Glomerular endothelial cell (primary cell): ENCODE measurements at regions not wholly inside any gene's neighbourhood (a gene's known extent, or its start where the extent isn't known, plus 50 kb on each side); places are given as distances from the start of the nearest gene placed in this dataset.

Experiments
- DNase-seq: peaks from one replicate; pipeline ENCODE4 v3.0.0-alpha.2; 2011; ENCODE audit warnings: low read depth, low spot score; ENCODE audit errors: extremely low read depth

DNA sequence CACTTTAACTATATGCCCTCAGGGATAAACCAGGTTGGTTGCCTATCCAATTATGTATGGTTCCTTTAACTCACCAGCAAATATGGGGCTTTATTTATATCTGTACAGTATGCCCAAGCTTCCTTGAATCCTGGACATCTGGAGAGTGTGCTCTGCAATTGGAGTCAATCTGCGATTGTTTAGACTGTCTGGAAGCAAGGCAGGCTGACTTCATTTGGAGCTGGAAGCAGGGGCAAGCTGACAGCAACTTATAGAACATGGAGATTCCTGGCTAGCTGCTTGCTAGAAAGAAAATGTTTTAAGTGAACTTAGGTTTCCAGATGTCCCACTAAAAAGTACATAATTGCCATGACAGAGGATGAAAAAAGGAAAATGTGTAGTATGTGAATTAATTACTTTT is 63.7 kb upstream of the TPRG1 start:
- no peak for DNase-seq

DNA sequence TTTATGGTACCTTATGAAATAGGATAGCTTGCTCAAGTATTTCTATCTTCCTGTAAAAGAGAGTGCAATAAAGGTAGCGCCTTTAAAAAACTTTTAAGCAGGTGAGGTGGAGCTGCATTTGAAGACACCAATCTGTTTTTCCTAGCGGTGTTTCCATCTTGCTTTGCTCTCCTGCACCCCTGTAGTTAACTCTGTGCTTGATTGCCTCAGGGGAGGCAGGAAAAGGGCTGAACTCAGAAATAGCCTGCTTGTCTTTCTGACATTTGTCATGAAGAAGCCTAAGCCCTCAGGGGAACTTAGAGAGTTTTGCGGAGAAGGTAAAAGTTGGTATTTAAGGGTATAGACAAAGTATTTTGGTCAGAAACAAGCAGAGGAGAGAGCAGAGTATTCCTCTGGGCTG is 63.0 kb upstream of the TPRG1 start:
- DNase-seq = no peak

DNA sequence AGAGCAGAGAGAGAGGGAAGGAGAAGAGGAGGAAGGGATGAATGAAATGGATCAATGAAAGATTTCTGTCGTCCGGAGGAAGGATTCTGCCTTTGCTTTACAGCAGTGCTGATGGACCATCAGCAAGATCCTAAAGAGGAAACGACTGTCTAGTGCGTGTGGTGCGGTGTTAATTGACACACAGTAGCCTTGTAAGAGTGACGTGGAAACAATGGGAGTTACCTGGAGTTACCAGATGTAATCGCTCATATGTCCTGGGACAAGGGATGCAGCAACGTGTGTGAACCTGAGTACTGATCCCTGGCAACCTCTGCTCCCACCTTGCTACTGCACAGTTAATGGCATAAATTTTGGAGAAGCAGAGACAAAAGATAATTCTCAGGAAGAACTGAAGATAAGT is 62.6 kb upstream of the TPRG1 start:
- no peak for DNase-seq

DNA sequence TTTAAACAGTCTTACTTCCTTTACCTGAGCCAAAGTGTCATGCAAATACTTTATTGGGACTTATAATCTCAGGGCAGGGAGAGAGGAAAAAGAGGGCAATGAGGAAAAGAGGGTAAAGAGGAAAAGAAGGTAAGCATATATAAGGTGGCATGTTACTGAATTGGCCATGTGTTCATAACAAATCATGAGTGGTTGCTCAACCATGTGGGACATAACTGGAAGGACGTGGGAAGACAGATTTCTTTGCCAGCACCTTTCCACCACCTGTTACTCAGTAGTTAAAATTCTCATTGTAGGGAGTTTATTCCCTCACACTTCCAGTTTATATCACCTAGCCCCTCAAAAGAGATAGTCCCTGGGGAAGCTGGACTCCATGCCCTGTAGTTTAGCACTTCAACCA is 54.7 kb upstream of the TPRG1 start:
- DNase-seq = no peak

DNA sequence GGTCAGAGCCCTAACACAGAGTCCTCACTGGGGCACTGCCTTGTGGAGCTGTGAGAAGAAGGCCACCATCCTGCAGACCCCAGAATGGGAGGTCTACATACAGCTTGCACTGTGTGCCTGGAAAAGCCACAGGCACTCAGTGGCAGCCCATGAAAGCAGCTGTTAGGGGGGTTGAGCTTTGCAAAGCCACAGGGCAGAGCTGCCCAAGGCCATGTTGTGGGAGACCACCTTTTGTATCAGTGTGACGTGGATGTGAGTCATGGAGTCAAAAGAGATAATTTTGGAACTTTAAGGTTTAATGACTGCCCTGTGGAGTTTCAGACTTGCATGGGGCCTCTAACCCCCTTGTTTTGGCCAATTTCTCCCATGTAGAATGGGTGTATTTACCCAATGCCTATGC is 52.9 kb upstream of the TPRG1 start:
- DNase-seq = no peak

DNA sequence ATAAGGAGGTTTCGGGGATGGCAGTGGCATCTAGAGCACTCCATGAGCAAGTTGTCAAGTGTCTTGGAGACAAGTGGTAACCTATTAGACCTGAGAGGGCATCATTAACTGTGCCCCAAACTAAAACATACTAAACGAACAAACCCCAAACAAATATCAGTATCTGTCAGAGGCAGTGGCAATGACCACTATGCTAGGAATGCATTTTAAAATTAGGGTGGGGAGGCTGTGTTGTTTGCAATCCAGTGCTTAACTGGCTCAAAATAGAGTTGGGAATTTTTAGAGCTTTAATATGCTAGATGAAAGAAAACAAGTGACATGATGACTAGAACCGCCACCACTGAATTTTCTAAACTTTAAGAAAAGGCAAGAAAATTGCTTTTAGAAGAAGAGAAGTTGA is 51.8 kb upstream of the TPRG1 start:
- DNase-seq = no peak

DNA sequence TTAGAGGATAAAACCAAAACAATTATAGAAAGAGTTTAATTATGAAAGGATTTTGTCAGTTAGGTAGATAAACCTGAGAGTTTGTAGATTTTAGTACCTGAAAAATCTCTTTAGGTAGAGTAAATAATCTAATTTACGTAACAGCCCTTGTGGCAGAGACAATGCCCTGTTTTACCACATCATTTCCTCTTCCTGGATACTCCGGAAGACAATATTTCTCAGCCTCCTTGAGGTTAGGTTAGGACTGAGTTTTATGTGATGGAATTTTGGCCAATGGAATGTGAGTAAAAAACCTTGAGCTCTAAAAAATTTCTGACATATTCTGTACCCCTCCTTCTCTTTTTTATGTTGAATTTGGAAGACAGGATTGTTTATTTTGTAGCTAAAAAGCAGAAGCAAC is 50.7 kb upstream of the TPRG1 start:
- no peak for DNase-seq
